Left cardiac atrium (tissue), 4 donors: ENCODE measurements at regions not wholly inside any gene's neighbourhood (a gene's known extent, or its start where the extent isn't known, plus 50 kb on each side); places are given as distances from the start of the nearest gene placed in this dataset.
"Not testable (repeated sequence)": the region's sequence is repeated elsewhere in the genome, so short reads cannot be mapped to it uniquely, and the experiment has no call there.

Experiments used
- ATAC-seq, 2 donors: fragments of 200-7000 bp; cut with Tn5 transposase; one replicate each; pipeline ENCODE4 v1.9.1; 2020; ENCODE audit warnings: mild to moderate bottlenecking in 2 of 2, moderate library complexity in 2 of 2
- DNase-seq: peaks from one replicate; pipeline ENCODE4 v3.0.0-alpha.2; 2020
- intact Hi-C, 2 donors: fragments of 100-400 bp; cut with DNase I; formaldehyde crosslinking; loops; one replicate each; pipeline versions ENCODE4 v1.14.1 to v1.15.1; 2022 to 2023
- donor health status: DM: no; HTN: yes; CAD: no.
- donor health status: DM: no; HTN: yes; CAD: no; lungs with severe emphysema.
- donor health status: DM: yes; HTN: yes; CAD: no.
- donor health status: Dilated cardiomyopathy.

GRCh38 chr4:1574601-1575417 is 109.3 kb downstream of the FAM53A start:
- intact Hi-C loops = no loop called here
- DNase-seq = peak; percentile 13
- no peak for ATAC-seq

DNA sequence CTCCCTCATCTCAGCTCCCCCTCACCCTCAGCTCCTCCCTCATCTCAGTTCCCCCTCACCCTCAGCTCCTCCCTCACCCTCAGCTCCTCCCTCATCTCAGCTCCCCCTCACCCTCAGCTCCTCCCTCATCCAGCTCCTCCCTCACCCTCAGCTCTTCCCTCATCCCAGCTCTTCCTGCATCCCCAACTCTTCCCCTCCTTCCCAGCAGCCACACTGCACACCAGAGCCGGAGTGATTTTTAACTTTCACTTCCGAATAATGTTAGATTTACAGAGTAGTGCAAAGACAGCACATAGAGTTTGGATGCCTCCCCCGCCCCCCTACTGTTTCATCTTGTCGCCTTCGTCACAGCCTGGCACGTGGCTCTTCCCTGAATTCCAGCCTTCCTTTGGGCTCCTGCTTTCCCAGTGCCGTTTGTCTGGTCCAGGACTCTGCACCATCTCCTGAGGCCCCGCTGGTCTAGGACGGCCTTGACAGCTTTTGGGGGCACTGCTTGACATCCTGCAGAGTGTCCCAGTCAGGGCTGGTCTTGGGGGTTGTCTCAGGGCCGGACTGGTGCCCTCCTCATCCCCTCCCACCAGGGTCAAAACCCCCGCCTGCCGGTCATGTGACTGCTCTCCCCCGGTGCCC is 110.2 kb downstream of the FAM53A start:
- DNase-seq = peak; percentile 3
- intact Hi-C loops = no loop called here
- no peak for ATAC-seq

DNA sequence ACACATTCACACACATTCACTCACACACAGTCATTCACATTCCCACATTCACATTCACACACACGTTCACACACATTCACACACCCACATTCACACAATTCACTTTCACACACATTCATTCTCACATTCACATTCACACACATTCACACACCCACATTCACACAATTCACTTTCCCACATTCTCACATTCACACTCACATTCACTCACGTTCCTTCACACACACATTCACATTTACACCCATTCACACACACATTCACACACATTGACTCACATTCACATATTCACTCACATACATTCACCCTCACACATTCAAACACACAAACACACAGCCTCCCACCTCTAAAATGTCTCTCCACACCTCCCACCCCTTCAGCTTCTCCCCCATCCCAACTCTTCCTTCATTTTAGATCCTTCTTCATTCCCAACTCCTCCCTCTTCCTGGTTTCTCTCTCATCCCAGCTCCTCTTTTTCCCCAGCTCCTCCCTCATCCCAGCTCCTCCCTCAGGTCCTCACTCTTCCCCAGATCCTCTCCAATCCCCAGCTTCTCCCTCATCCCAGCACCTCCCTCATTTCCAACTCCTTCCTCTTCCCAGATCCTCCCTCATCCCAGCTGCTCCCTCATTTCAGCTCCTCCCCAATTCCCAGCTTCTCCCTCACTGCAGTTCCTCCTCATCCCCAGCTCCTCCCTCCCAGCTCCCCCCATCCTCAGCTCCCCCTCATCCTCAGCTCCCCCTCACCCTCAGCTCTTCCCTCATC is 111.0 kb downstream of the FAM53A start:
- ATAC-seq (no peak), DNase-seq (no peak)
- intact Hi-C loops = no loop called here

GRCh38 chr4:1572521-1572920 is 111.6 kb downstream of the FAM53A start:
- intact Hi-C loops = no loop called here
- ATAC-seq = no peak
- peak; percentile 11 for DNase-seq

DNA sequence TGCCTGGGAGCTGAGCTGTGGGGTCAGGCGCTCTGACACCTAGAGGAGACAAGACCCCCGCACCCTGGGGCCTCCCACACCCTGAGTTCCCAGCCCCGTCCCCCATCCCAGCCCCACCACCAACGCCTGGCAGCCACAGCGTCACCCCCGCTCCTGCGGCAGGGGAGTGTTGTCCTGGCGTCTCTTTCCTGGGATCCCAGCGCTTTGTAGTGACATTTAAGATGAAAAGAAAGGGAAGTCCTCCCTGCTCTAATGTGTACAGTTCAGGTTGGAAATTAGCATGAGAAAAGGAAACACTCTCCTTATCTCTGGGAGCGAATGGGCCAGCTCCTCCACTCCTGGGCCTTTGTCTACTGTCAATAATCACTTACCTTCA is 112.1 kb downstream of the FAM53A start:
- DNase-seq (peak; percentile 13), ATAC-seq (no peak)
- intact Hi-C loops = no loop called here

- DNase-seq (peak; percentile 14), ATAC-seq (no peak)
- intact Hi-C loops = no loop called here
Measured at GRCh38 chr4:1571165-1572009, 112.7 kb downstream of the FAM53A start.

GRCh38 chr4:1570291-1571164 is 113.6 kb downstream of the FAM53A start:
- intact Hi-C loops = no loop called here
- peak; percentile 16 for DNase-seq
- no peak for ATAC-seq

- ATAC-seq = no peak
- intact Hi-C loops = no loop called here
- DNase-seq = peak; percentile 12
Measured at GRCh38 chr4:1569461-1570151, 114.5 kb downstream of the FAM53A start.

DNA sequence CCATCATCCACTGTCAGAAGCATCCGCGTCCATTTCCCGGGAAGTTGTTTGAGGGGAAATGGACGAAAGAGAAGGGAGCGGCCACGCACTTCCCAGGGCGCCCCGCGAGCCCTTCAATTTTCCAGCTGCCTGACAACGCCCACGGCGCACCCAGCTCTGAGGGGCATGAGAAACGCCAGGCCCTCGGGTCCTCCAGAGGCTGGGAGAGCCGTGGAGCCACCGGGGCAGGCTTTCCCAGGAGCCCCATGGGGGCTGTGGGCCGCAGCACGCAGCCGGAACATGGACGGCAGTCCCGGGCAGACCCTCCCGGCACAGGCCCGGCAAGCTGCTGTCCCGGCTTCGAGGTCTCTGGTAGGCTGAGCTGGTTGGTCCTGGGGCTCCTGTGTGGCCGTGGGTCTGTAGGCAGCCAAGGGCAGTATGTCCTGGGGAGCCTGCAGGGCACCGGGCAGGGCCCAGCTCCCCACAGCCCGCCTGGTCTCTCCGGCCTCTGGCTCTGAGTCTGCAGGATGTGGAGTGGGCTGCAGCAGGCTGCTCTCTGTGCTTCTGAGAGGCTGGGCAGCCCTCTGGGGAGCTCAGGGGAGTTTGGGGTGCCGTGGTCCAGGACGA is 115.2 kb downstream of the FAM53A start:
- DNase-seq (peak; percentile 18), ATAC-seq (no peak)

GRCh38 chr4:1567808-1568581 is 116.1 kb downstream of the FAM53A start:
- DNase-seq (peak; percentile 18), ATAC-seq (no peak)
- intact Hi-C loops = no loop called here

More for the DNA sequence above, 115.2 kb downstream of the FAM53A start:
- intact Hi-C loops = no loop called here

DNA sequence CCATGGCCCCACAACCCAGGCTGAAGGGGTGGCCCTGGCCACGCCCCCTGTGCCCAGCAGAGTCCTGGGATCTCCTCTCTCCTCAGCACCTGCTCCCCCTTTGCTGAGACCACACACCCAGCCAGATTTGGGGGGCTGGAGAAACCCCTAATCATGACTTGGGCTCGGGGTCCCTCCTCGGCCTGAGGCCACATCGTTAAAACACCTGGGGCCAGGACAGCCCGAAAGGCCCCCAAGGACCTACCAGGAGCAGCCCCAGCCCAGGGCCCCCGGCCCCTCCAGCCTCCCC is 116.7 kb downstream of the FAM53A start:
- no peak for ATAC-seq

GRCh38 chr4:1566838-1567518 is 117.1 kb downstream of the FAM53A start:
- ATAC-seq (no peak), DNase-seq (peak; percentile 17)
- intact Hi-C loops = no loop called here

More for the DNA sequence above, 116.7 kb downstream of the FAM53A start:
- intact Hi-C loops = no loop called here
- DNase-seq = peak; percentile 14

GRCh38 chr4:1566301-1566837 is 117.7 kb downstream of the FAM53A start:
- intact Hi-C loops, DNase-seq, ATAC-seq: not testable (repeated sequence)

- intact Hi-C loops = no loop called here
- no peak for ATAC-seq
Measured at GRCh38 chr4:1565598-1566295, 118.4 kb downstream of the FAM53A start.

More at GRCh38 chr4:1565598-1566295, 118.4 kb downstream of the FAM53A start:
- peak; percentile 12 for DNase-seq
